Hepatocyte (in vitro differentiated cells): ENCODE measurements at regions not wholly inside any gene's neighbourhood (a gene's known extent, or its start where the extent isn't known, plus 50 kb on each side); places are given as distances from the start of the nearest gene placed in this dataset.
A peak's percentile ranks its signal among the peaks of the same experiment; 100 is the strongest.

Source experiments
- DNase-seq: peaks from one replicate; pipeline ENCODE4 v3.0.0-alpha.2; 2016; ENCODE audit warnings: low spot score
- H2AFZ ChIP-seq: fragments of 200-600 bp; sonication (generic); 2 replicates; pipeline ENCODE4 v1.6.0; 2016; ENCODE audit warnings: antibody characterized with exemption, mild to moderate bottlenecking
- H3K27ac ChIP-seq: fragments of 200-600 bp; sonication (generic); 2 replicates; pipeline ENCODE4 v1.5.1; 2016; ENCODE audit warnings: mild to moderate bottlenecking
- H3K27me3 ChIP-seq: fragments of 200-600 bp; sonication (generic); 2 replicates; pipeline ENCODE4 v1.6.1; 2016
- H3K36me3 ChIP-seq: fragments of 200-600 bp; sonication (generic); replicated peaks from 2 replicates; pipeline ENCODE4 v1.5.1; 2016; ENCODE audit warnings: low read depth; ENCODE audit not compliant: insufficient read depth
- H3K4me1 ChIP-seq: fragments of 200-600 bp; sonication (generic); 2 replicates; pipeline ENCODE4 v1.5.1; 2016; ENCODE audit warnings: mild to moderate bottlenecking, moderate library complexity; ENCODE audit not compliant: insufficient read depth
- H3K4me2 ChIP-seq: fragments of 200-600 bp; sonication (generic); 2 replicates; pipeline ENCODE4 v1.6.0; 2016
- H3K4me3 ChIP-seq: fragments of 200-600 bp; sonication (generic); 2 replicates; pipeline ENCODE4 v1.5.1; 2016; ENCODE audit warnings: mild to moderate bottlenecking
- H3K79me2 ChIP-seq: fragments of 200-600 bp; sonication (generic); 2 replicates; pipeline ENCODE4 v1.6.0; 2017; ENCODE audit warnings: mild to moderate bottlenecking
- H3K9me2 ChIP-seq: fragments of 200-600 bp; sonication (generic); replicated peaks from 2 replicates; pipeline ENCODE4 v1.6.0; 2017; ENCODE audit warnings: mild to moderate bottlenecking; ENCODE audit not compliant: insufficient read depth
- H3K9me3 ChIP-seq: fragments of 200-600 bp; sonication (generic); 2 replicates; pipeline ENCODE4 v1.5.1; 2016; ENCODE audit warnings: low read depth, mild to moderate bottlenecking
- H4K20me1 ChIP-seq: fragments of 200-600 bp; sonication (generic); 2 replicates; pipeline ENCODE4 v1.6.0; 2016; ENCODE audit warnings: mild to moderate bottlenecking; ENCODE audit not compliant: insufficient read depth, poor library complexity, severe bottlenecking
- EZH2 ChIP-seq: fragments of 200-600 bp; sonication (generic); IDR thresholded peaks from 2 replicates; pipeline ENCODE4 v1.6.1; 2016; ENCODE audit warnings: antibody characterized with exemption, mild to moderate bottlenecking, borderline replicate concordance
- EZH2phosphoT487 ChIP-seq: fragments of 200-600 bp; sonication (generic); IDR thresholded peaks from one replicate; pipeline ENCODE4 v1.6.1; 2018; ENCODE audit warnings: antibody characterized with exemption, mild to moderate bottlenecking, low read depth, moderate library complexity; ENCODE audit not compliant: unreplicated experiment, severe bottlenecking
- WGBS: methylation state at CpG from one replicate; pipeline ENCODE4 v1.1.6; 2016; ENCODE audit warnings: low lambda C conversion rate; ENCODE audit errors: missing lambda C conversion rate; 5-methylcytosine and 5-hydroxymethylcytosine counted together
- TF ChIP-seq, protein P1 (sequence below): fragments of 200-600 bp; sonication (generic); IDR thresholded peaks from 2 replicates; pipeline ENCODE4 v1.5.1; 2016; ENCODE audit warnings: antibody characterized with exemption, mild to moderate bottlenecking; ENCODE audit not compliant: poor library complexity

DNA sequence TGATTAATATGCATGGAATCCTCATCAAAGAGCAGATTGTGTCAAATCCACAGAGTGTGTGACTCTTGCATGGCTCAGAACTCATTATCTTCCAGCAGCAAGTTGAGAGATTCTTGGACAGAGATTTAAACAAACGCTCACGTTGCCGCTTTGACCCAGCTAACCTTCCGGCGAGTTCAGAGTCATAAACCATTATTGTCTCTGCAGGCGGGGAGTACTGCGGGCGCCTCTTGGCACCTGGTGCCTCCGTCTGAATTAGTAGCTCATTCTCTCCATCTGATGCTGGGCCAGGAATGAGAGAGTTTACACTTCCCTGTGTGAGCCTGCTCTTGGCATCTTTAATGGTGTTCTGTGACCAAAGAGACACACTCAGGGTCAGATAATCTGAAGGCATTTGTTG is 138.6 kb upstream of the WSCD1 start:
- Histone ChIP-seq H4K20me1 (no peaks in the 10 kb centered on the region), H3K4me3 (no peak overlapping the region), H3K27me3 (no peaks in the 10 kb centered on the region), H3K9me3 (no peaks in the 10 kb centered on the region), H3K4me2 (no peak overlapping the region), H3K9me2 (no peaks in the 10 kb centered on the region), H3K36me3 (no peaks in the 10 kb centered on the region), H3K27ac (no peak overlapping the region), H2AFZ (no peak overlapping the region), H3K4me1 (no peaks in the 10 kb centered on the region), H3K79me2 (no peaks in the 10 kb centered on the region)
- peak; percentile 11 for DNase-seq
- no peak for TF ChIP-seq EZH2phosphoT487
- TF ChIP-seq, protein P1, sequence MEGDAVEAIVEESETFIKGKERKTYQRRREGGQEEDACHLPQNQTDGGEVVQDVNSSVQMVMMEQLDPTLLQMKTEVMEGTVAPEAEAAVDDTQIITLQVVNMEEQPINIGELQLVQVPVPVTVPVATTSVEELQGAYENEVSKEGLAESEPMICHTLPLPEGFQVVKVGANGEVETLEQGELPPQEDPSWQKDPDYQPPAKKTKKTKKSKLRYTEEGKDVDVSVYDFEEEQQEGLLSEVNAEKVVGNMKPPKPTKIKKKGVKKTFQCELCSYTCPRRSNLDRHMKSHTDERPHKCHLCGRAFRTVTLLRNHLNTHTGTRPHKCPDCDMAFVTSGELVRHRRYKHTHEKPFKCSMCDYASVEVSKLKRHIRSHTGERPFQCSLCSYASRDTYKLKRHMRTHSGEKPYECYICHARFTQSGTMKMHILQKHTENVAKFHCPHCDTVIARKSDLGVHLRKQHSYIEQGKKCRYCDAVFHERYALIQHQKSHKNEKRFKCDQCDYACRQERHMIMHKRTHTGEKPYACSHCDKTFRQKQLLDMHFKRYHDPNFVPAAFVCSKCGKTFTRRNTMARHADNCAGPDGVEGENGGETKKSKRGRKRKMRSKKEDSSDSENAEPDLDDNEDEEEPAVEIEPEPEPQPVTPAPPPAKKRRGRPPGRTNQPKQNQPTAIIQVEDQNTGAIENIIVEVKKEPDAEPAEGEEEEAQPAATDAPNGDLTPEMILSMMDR = no peak
- TF ChIP-seq EZH2 = no peak
- WGBS = 54% methylated on average over 9 of the region's 9 CpGs

DNA sequence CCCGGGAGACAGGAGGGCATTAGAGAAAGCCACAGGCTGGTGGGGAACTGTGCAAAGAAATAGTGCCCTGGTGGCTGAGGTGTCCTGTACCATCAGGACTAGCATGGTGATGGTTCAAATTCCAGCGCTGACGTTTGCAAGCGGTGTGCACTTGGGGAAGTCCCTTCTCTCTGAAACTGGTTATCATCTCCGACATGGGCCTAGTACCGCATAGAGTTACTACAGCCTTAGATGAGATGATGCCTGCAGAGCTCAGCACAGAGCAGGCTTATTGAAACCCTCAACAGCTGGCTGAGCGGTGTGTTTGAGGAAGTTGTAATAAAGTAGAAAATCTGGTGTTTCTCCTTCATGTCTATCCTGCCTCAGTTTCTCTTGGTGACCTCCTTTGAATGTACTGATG is 136.7 kb upstream of the WSCD1 start:
- Histone ChIP-seq H3K9me3 (no peaks in the 10 kb centered on the region), H3K36me3 (no peaks in the 10 kb centered on the region), H4K20me1 (no peaks in the 10 kb centered on the region), H2AFZ (no peak overlapping the region), H3K4me1 (no peaks in the 10 kb centered on the region), H3K79me2 (no peaks in the 10 kb centered on the region), H3K27me3 (no peaks in the 10 kb centered on the region), H3K4me3 (no peak overlapping the region), H3K9me2 (no peaks in the 10 kb centered on the region), H3K4me2 (no peak overlapping the region), H3K27ac (no peak overlapping the region)
- 86% methylated on average over 6 of the region's 7 CpGs for WGBS
- DNase-seq = no peak
- TF ChIP-seq, protein P1 = no peak
- TF ChIP-seq EZH2 = no peak
- no peak for TF ChIP-seq EZH2phosphoT487

DNA sequence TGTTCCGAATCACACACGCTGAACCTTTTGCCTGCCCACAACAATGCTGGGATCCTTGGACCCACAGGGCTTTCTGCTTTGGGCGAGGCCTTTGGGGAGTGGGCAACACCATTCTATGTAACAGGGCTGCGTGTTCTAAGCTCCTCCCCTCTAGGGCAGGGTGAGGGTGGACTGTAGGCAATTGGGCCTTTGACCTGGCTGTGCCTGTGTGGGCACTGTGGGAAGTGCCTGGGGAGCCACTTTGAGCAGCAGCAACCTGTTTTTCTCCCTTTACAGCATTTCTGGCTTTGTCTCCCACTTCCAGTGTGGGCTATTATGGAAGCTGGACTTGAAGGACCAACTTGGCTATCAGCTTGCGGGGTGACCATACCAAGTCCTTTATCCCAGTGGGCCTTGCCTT is 128.9 kb upstream of the WSCD1 start:
- H3K4me1 ChIP-seq = no peaks in the 10 kb centered on the region
- no peak overlapping the region for H3K4me2 ChIP-seq
- H3K4me3 ChIP-seq = no peak overlapping the region
- no peaks in the 10 kb centered on the region for H3K9me2 ChIP-seq
- no peaks in the 10 kb centered on the region for H4K20me1 ChIP-seq
- WGBS = 74% methylated on average over 5 of the region's 5 CpGs
- peaks cover 20% of the 10 kb centered on the region for H3K27me3 ChIP-seq
- no peaks in the 10 kb centered on the region for H3K36me3 ChIP-seq
- no peaks in the 10 kb centered on the region for H3K9me3 ChIP-seq
- H2AFZ ChIP-seq = no peak overlapping the region
- no peaks in the 10 kb centered on the region for H3K79me2 ChIP-seq
- no peak for TF ChIP-seq EZH2
- TF ChIP-seq, protein P1 = no peak
- TF ChIP-seq EZH2phosphoT487 = no peak
- DNase-seq = no peak
- H3K27ac ChIP-seq = no peak overlapping the region

DNA sequence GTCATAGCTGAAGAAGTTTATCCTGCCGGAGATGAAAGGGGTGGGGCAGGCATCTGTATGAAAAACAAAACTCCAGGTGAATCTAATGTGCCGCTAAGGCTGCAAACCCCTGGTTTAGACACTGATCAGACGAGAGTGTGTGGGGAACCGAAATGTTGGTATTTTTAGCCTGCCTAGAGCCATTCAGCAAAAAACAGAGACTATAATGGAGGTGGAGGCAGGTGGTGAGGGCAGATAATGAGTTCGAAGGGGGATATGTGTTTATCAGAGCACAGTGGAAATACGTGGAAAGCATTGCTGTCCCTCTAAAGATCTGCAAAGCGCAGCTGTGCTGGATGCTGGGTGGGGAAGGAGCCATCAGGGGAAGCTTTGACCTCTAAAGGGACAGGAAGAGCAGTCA is 127.5 kb upstream of the WSCD1 start:
- no peak overlapping the region for H3K27ac ChIP-seq
- no peak overlapping the region for H3K4me3 ChIP-seq
- H3K9me2 ChIP-seq = no peaks in the 10 kb centered on the region
- no peaks in the 10 kb centered on the region for H3K4me1 ChIP-seq
- H3K27me3 ChIP-seq = peaks cover 20% of the 10 kb centered on the region
- H3K9me3 ChIP-seq = no peaks in the 10 kb centered on the region
- no peaks in the 10 kb centered on the region for H4K20me1 ChIP-seq
- H3K79me2 ChIP-seq = no peaks in the 10 kb centered on the region
- TF ChIP-seq EZH2 (no peak), EZH2phosphoT487 (no peak)
- TF ChIP-seq, protein P1 = no peak
- no peaks in the 10 kb centered on the region for H3K36me3 ChIP-seq
- DNase-seq = no peak
- WGBS = 76% methylated on average over 7 of the region's 7 CpGs
- no peak overlapping the region for H2AFZ ChIP-seq
- H3K4me2 ChIP-seq = no peak overlapping the region
